IPS-NIHi11 (cell line): ENCODE measurements at regions not wholly inside any gene's neighbourhood (a gene's known extent, or its start where the extent isn't known, plus 50 kb on each side); places are given as distances from the start of the nearest gene placed in this dataset.

ENCODE experiments used
- DNase-seq: peaks from one replicate; pipeline ENCODE4 v3.0.0; 2012; ENCODE audit warnings: mixed read lengths, low spot score

DNA sequence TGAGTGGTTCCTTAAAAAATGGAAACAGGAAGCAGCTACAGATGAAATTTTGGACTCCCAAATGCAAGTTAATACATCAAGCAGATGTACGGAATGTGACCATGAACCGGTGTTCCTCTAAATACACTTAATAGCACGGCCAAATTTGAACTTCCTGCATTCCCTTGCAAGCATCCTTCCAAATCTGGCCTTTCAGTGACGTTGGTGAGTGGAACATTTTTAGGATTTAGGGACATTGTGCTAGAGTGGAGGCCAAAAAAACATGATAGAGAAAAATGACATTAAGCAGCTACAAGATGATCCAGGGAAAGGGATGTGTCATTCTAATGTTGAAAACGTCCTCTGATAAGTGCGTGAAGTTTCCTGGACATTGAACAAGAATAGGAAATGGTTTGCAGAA, 62.1 kb downstream of the CTAGE1 start:
- DNase-seq: no peak

GRCh38 chr18:22355069-22355468, 62.6 kb downstream of the CTAGE1 start:
- no peak for DNase-seq

GRCh38 chr18:22349966-22350365, 67.7 kb downstream of the CTAGE1 start:
- no peak for DNase-seq

DNA sequence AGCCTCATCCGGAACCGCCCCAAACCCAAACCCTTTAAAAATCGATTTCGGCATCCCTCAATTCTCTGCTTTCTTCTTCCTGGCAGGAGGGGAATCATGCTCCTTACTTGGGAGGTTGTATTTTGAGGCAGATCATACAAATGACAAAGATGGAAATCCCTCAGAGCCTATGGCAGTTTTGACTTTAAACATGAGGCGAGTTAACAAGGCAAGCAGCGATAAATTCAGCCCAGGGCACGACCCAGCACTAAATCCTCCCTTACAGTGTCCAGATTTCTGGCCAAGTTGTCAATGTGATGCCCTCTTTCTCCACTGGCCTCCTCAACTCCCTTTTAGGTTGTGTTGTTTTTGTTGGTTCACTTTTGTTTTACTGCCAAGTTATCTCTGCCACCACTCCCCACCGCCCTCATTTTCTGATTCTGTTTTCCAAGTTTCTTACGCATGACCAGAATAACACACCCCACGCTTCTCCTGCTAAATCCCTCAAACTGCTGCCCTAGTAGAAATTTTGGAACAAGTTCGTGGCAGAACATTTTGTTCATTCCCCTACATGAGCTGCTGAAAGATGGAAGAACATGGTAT, 68.3 kb downstream of the CTAGE1 start:
- no peak for DNase-seq

DNA sequence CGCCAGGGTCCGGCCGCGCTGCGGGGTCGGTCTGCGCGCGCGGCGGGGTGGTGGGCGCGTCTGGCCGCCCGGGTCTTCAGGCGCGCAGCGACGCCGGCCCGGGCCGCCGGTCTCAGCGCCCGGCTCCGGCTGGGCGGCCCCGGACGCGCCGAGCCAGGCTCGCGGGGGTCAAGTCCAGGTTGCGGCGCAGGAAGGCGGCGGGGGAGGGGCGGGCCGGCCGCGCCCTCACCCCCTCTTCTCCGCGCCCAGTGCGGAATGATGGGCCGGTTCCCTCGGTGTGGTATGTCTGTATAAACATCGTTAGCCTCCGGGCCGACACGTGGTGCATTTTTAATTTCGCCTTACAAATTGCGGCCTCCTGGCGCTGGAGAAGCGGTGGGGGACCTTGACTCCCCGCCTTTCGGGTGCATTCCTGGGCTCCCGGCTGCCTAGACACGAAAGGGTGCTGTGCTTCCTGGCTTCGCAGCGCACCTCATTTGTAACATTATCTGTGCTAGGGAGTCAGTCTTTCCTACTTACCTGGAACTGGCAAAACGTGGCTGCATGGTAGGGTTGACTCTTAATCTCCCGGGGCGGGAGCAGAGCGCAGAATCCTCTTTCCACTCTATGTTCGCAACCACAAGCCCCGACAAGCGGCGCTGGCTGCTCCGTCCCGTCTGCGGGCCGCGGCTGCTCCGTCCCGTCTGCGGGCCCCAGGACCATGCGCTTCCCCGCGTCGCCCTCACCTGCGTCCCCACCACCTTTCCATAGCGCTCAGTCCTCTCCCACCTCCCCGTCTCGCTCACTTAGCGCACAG, 69.0 kb downstream of the CTAGE1 start:
- DNase-seq: peak; percentile 71

GRCh38 chr18:22347606-22348511, 69.9 kb downstream of the CTAGE1 start:
- peak; percentile 18 for DNase-seq

GRCh38 chr18:22346953-22347605, 70.6 kb downstream of the CTAGE1 start:
- DNase-seq: peak; percentile 70

GRCh38 chr18:22346401-22346952, 71.2 kb downstream of the CTAGE1 start:
- DNase-seq: no peak

DNA sequence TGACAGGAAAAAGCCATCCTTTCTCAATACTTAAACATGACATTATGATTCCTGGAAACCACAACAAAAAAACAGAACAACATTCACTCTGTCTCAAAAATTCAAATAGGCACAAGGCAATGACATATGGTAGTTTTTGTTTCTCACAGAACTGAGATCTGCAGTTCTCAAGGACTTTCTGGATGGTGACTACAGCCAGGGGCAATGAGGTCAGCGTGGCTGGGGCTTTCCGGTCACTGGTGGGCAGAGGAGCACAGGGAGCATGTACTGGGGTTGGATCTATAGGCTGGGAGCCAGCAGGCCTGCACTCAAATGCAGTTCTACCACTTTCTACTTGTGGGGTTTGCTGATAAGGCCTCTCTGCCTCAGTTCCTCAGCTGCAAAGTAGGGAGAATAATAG, 72.0 kb downstream of the CTAGE1 start:
- DNase-seq: no peak

GRCh38 chr18:22344908-22345670, 72.6 kb downstream of the CTAGE1 start:
- DNase-seq: no peak

DNA sequence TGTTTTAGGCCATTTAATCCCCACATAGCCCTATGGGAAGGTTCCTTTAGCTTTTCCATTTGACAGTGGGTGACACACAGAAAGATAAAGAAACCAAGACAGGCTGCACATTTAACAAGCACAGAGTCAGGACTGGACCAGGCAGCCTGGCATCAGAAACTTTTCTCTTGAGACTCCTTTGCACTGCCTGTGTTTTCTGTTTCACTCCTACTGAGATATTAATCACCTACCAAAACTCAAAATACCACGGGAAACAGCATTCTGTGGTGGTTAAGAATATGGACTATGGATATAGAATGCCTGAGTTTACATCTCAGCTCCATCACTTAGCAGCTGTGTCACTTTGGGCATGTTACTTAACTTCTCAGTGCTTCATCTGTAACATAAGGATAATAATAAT, 73.3 kb downstream of the CTAGE1 start:
- no peak for DNase-seq

DNA sequence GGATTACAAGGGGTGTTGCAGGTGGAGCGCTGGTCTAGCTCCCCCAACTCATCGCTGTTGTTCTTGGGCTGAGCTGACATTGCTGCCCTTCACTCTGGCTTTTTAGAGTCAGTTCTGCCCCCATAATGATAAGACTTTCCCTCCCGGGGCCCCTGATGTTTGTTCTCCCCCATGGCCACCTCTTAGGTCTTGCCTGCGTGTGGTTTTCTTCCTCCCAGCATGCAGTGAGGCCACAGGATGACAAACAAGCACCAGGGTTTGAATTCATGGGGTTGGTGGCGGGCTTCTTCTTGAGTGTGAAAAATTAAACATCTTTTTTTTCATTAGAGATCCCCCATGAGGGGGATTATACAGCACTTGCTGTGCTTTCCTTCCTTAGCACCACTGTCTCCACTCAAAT, 74.1 kb downstream of the CTAGE1 start:
- DNase-seq: no peak

GRCh38 chr18:22342625-22343024, 75.1 kb downstream of the CTAGE1 start:
- DNase-seq: no peak

- DNase-seq: no peak
Observed at GRCh38 chr18:22340331-22340730, 77.4 kb downstream of the CTAGE1 start.

GRCh38 chr18:22339913-22340312, 77.8 kb downstream of the CTAGE1 start:
- no peak for DNase-seq

DNA sequence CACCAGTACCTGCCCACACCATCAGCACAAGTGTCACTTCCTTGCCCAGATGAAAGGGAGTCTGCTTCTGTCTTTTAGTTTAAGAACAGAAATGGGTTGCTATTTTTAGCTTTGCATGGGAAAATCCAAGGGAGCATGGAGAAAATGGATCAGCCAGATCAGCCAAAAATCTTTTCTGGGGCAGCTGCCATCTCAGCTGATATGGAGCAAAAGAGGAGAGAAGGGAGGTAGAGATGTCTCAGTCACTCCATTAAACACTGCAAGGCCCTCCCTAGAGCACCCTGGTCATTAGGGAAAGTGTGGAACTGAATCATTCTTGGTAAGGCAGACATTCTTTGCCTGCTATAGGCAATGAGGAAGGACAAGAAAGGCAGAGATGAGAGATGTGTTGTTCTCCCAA, 79.9 kb downstream of the CTAGE1 start:
- DNase-seq: no peak

DNA sequence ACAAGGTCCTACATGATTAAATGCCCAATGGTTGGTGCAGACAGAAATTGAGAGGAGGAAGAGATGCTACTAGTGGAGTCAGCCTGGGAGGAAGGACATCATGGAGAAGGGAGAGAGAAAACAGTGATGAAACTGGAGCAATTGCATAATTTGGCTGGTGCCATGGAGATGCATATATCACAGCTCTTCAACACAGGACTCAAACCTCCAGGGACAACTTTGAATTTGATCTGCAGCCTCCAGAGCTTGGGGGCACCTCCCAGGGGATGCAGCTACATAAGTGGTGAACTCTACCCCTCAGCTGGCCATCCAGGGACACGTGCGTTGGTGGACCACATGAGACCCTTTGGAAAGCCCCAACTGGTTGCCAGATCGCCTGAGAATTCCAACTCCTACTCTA, 80.4 kb downstream of the CTAGE1 start:
- DNase-seq: no peak

GRCh38 chr18:22336406-22336805, 81.3 kb downstream of the CTAGE1 start:
- DNase-seq: no peak

DNA sequence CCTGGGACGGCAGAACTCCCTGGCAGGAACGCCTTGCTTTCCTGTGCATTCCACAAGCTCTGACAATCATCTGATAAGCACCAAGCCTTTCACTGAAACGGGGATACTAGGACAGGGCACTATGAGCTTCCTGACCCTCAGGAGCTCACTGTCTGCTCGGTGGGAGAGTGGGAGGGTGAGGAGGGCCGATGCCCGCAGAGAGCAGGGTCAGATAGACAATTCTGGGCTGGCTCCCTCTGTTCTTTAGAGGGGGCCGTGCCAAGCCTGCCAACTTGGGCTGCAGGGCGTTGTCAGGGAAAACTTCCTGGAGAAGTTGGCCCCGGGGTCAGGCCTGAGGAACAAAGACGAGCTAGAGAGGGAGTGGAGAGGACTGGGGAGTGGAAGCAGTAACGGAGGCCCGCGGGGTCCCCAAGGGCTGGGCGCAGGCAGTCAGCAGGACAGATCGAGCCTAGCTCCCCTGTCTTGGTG, 82.0 kb downstream of the CTAGE1 start:
- DNase-seq: no peak

DNA sequence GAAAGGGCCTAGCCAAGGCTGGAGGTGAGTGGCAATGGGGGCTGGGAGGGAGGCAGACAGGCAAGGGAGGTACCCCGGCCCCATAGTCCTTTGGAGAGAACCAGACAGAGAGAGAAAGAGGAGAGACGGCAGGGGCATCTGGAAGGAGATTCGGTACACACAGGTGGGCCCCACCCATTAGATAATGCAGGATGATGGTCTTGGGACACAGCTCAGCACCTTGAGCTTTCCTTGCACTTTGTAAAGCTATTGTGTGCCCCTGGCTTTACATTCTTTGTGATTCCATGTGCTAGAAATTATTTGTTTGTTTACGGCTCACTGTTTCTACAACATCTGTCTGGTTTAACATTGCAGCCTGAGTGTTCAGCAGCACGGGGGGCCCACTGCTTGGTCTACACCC, 83.1 kb downstream of the CTAGE1 start:
- no peak for DNase-seq

- DNase-seq: peak; percentile 68
Observed at GRCh38 chr18:22332590-22332989, 85.1 kb downstream of the CTAGE1 start.
